ENCODE measurements at regions not wholly inside any gene's neighbourhood (a gene's known extent, or its start where the extent isn't known, plus 50 kb on each side); places are given as distances from the start of the nearest gene placed in this dataset.

- no peaks in the 10 kb centered on the region for H3K27me3 ChIP-seq
- TF ChIP-seq CTCF (IDR thresholded peaks at IDR 0.05): no peak
- TF ChIP-seq POLR2A (IDR thresholded peaks at IDR 0.05): no peak
- 88 to 89% methylated on average over 11 of the region's 11 CpGs for WGBS, 2 donors
- H3K4me3 ChIP-seq (replicated peaks in 1 of 3): no peak overlapping the region
- DNase-seq: no peak
- H3K36me3 ChIP-seq: no peaks in the 10 kb centered on the region
- intact Hi-C loops (cut with DNase I): no loop called here
- no peaks in the 10 kb centered on the region for H3K9me3 ChIP-seq
- no peak overlapping the region for H3K27ac ChIP-seq
- peaks cover 10% of the 10 kb centered on the region in 2 donors for H3K4me1 ChIP-seq
Observed at GRCh38 chr2:16035747-16036745, 95.7 kb downstream of the MYCN start.

- Histone ChIP-seq H3K9me3 (no peaks in the 10 kb centered on the region), H3K4me1 (peaks cover 10% of the 10 kb centered on the region in 2 donors), H3K4me3 (replicated peaks in 1 of 3) (no peak overlapping the region), H3K36me3 (no peaks in the 10 kb centered on the region), H3K27me3 (no peaks in the 10 kb centered on the region), H3K27ac (no peak overlapping the region)
- intact Hi-C loops (cut with DNase I): no loop called here
- 85 to 89% methylated on average over 10 of the region's 10 CpGs for WGBS, 2 donors
- TF ChIP-seq POLR2A (IDR thresholded peaks at IDR 0.05): no peak
- TF ChIP-seq CTCF (IDR thresholded peaks at IDR 0.05): no peak
- DNase-seq: no peak
Observed at GRCh38 chr2:16034975-16035746, 94.8 kb downstream of the MYCN start.

GRCh38 chr2:16034151-16034974, 94.0 kb downstream of the MYCN start:
- intact Hi-C loops (cut with DNase I): no loop called here
- no peak for TF ChIP-seq POLR2A (IDR thresholded peaks at IDR 0.05)
- TF ChIP-seq CTCF (IDR thresholded peaks at IDR 0.05): peak in 4 of 6 experiments; percentile 17 to 45 (median 42)
- WGBS, 2 donors: 53 to 73% methylated on average over 2 to 5 of the region's 5 CpGs

GRCh38 chr2:16033032-16033293, 92.6 kb downstream of the MYCN start:
- peaks cover 10% of the 10 kb centered on the region in 2 donors for H3K4me1 ChIP-seq
- H3K27ac ChIP-seq: no peak overlapping the region
- no peaks in the 10 kb centered on the region for H3K9me3 ChIP-seq
- intact Hi-C loops (cut with DNase I): no loop called here
- no peak overlapping the region for H3K4me3 ChIP-seq (replicated peaks in 1 of 3)
- no peaks in the 10 kb centered on the region for H3K27me3 ChIP-seq
- 89 to 100% methylated on average over 1 to 3 of the region's 4 CpGs for WGBS, 2 donors
- DNase-seq: no peak
- TF ChIP-seq POLR2A (IDR thresholded peaks at IDR 0.05) (no peak), CTCF (IDR thresholded peaks at IDR 0.05) (no peak)
- no peaks in the 10 kb centered on the region for H3K36me3 ChIP-seq

More at GRCh38 chr2:16034151-16034974, 94.0 kb downstream of the MYCN start:
- Histone ChIP-seq H3K36me3 (no peaks in the 10 kb centered on the region), H3K27ac (no peak overlapping the region), H3K4me3 (replicated peaks in 1 of 3) (no peak overlapping the region), H3K27me3 (no peaks in the 10 kb centered on the region), H3K4me1 (peaks cover 10% of the 10 kb centered on the region in 2 donors), H3K9me3 (no peaks in the 10 kb centered on the region)
- DNase-seq: peak; percentile 48 to 60

All from thyroid gland (tissue), 4 donors.